ENCODE measurements at regions not wholly inside any gene's neighbourhood (a gene's known extent, or its start where the extent isn't known, plus 50 kb on each side); places are given as distances from the start of the nearest gene placed in this dataset.

DNA sequence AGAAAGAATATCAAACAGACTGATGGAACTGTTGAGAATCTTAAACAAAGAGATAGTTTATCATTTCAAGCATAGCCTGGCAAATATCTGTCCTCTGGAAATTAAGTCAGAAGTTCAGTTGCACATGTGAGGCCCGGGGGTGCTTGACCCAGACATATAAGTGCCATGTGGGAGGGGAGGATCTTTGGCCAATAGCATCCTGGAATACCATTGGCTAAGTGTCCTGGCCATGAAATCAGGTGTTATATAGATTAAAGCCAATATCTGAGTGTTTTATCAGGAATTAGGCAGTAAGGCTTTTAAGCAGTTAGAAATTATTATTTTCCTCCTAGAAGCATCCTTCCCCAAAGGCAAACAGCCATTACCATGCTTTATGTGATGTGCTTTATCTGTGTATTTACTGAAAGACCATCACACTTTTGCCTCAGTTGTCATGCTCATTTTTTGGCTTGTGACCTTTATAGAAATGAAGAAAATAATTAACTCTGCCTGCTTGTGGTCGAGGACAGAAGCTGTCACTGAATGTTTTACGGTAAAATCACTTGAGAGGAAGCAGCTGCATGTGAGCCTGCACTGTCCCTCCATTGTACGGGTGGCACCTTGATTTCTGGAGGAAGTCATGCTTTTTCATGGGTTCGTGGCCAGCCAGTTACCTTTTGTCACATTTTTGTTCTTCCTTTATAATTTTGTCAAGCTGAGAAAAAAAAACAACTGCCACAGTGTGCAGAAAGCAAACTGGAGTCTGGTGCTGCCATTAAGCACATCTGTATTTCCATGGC, 259.9 kb upstream of the FMN2 start:
- TF ChIP-seq, protein P1, sequence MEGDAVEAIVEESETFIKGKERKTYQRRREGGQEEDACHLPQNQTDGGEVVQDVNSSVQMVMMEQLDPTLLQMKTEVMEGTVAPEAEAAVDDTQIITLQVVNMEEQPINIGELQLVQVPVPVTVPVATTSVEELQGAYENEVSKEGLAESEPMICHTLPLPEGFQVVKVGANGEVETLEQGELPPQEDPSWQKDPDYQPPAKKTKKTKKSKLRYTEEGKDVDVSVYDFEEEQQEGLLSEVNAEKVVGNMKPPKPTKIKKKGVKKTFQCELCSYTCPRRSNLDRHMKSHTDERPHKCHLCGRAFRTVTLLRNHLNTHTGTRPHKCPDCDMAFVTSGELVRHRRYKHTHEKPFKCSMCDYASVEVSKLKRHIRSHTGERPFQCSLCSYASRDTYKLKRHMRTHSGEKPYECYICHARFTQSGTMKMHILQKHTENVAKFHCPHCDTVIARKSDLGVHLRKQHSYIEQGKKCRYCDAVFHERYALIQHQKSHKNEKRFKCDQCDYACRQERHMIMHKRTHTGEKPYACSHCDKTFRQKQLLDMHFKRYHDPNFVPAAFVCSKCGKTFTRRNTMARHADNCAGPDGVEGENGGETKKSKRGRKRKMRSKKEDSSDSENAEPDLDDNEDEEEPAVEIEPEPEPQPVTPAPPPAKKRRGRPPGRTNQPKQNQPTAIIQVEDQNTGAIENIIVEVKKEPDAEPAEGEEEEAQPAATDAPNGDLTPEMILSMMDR (IDR thresholded peaks at IDR 0.05; ENCODE audit: borderline replicate concordance, control extremely low read depth, extremely low read depth, insufficient read depth, missing control alignments) = no peak
- in situ Hi-C loops (cut with MboI; ENCODE audit: low sequenced_read_pairs, unreplicated experiment) = no loop called here
- DNase-seq (ENCODE audit: low spot score) = no peak

GRCh38 chr1:239833723-239834122, 258.0 kb upstream of the FMN2 start:
- TF ChIP-seq, protein P1 (IDR thresholded peaks at IDR 0.05; ENCODE audit: borderline replicate concordance, control extremely low read depth, extremely low read depth, insufficient read depth, missing control alignments) = no peak
- no peak for DNase-seq (ENCODE audit: low spot score)
- in situ Hi-C loops (cut with MboI; ENCODE audit: low sequenced_read_pairs, unreplicated experiment) = no loop called here

DNA sequence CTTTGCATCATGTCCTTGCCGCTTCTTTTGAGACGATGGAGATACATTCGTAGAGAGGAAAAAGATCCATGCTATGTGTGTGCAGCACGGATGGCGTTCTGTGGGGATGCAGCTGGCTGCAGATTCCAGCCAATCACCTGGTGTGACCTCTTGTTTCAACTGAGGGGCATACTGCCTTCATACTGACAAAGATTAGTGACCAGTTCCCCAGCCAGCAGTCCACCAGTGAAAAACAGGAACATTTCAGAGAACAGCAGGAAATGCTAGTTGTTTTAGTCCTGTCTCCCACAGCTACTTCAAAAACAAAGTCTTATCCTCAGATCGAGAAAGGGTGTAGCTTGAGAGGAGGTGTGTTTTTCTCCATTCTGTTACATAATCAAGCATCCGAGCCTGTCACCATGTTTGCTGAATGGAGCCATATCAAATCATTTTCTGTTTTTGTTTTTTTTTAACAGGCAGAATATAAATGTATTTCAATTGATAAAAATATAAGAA, 255.7 kb upstream of the FMN2 start:
- TF ChIP-seq, protein P1 (IDR thresholded peaks at IDR 0.05; ENCODE audit: borderline replicate concordance, control extremely low read depth, extremely low read depth, insufficient read depth, missing control alignments) = no peak
- in situ Hi-C loops (cut with MboI; ENCODE audit: low sequenced_read_pairs, unreplicated experiment) = no loop called here
- DNase-seq (ENCODE audit: low spot score) = no peak

GRCh38 chr1:239840336-239840735, 251.3 kb upstream of the FMN2 start:
- in situ Hi-C loops (cut with MboI; ENCODE audit: low sequenced_read_pairs, unreplicated experiment) = no loop called here
- TF ChIP-seq, protein P1 (IDR thresholded peaks at IDR 0.05; ENCODE audit: borderline replicate concordance, control extremely low read depth, extremely low read depth, insufficient read depth, missing control alignments) = no peak

DNA sequence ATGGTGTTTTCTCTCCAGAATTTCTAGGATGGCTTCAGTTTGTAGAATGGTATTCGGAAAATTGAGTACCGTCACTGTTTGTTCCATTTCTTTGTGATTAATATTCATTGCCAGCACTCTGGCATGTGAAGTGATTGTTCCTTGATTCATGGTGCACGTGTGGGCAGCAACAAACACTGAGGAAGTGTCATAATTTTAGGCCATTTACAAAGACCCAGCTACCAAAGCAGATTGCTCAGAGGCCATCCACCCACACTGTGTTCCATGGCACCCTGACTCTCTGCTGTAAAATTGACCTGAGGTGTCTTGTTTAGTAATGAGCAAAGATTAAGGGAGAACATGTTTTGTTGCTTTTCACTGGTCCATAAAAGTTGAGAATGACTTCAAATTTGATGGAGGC, 250.9 kb upstream of the FMN2 start:
- TF ChIP-seq, protein P1 (IDR thresholded peaks at IDR 0.05; ENCODE audit: borderline replicate concordance, control extremely low read depth, extremely low read depth, insufficient read depth, missing control alignments) = no peak
- in situ Hi-C loops (cut with MboI; ENCODE audit: low sequenced_read_pairs, unreplicated experiment) = no loop called here
- no peak for DNase-seq (ENCODE audit: low spot score)

More at GRCh38 chr1:239840336-239840735, 251.3 kb upstream of the FMN2 start:
- no peak for DNase-seq (ENCODE audit: low spot score)

DNA sequence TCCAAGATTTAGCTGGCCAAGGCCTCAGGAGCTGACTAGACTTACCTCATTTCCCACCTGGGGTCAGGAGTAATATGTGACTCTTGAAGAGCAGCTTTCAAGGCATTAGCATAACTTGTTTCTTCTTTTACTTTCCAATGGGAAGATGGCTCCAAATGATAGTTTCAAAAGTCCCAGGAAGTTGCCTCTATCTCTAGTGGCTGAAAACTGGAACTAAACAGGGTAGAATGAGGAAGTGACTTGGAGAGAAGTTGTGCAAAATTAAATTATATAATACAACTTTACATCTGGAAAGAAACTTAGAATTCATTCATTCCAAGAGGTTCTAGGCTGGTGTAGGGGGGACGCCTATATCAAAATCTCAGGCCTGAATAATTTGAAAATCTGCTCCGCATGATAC, 250.1 kb upstream of the FMN2 start:
- in situ Hi-C loops (cut with MboI; ENCODE audit: low sequenced_read_pairs, unreplicated experiment) = no loop called here
- TF ChIP-seq, protein P1 (IDR thresholded peaks at IDR 0.05; ENCODE audit: borderline replicate concordance, control extremely low read depth, extremely low read depth, insufficient read depth, missing control alignments) = no peak
- DNase-seq (ENCODE audit: low spot score) = no peak
